ENCODE measurements at regions not wholly inside any gene's neighbourhood (a gene's known extent, or its start where the extent isn't known, plus 50 kb on each side); places are given as distances from the start of the nearest gene placed in this dataset.

DNA sequence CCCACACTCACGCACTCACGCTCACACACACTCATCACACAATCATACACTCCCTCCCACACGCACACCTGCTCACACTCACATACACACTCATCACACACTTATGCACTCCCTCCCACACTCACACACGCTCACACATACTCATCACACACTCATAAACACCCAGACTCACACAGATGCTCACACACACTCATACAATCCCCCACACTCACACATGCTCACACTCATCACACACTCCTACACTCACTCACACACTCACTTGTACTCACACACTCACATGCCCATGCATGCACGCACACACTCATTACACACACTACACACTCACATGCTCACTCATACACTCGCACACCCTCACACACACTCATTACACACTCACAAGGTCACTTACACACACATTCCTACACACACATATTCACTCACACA lies 131.1 kb upstream of the PDE10A start:
- H3K4me3 ChIP-seq: no peak overlapping the region
- no peaks in the 10 kb centered on the region for H3K9me3 ChIP-seq
- intact Hi-C loops (cut with DNase I; ENCODE audit: low total_unique reads) (no loop called here), in situ Hi-C loops (cut with MboI; ENCODE audit: low sequenced_read_pairs in 4 of 4) (no loop called here)
- no peak overlapping the region for H3K27ac ChIP-seq
- H3K4me1 ChIP-seq: no peaks in the 10 kb centered on the region
- ATAC-seq: no peak
- no peaks in the 10 kb centered on the region for H3K36me3 ChIP-seq
- TF ChIP-seq CTCF (IDR thresholded peaks at IDR 0.05 in 4 of 5, conservative IDR thresholded peaks at IDR 0.05 in 1 of 5): no peak
- no peak for TF ChIP-seq POLR2A (IDR thresholded peaks at IDR 0.05)
- DNase-seq: no peak
- H3K27me3 ChIP-seq: no peaks in the 10 kb centered on the region

GRCh38 chr6:165793287-165793825 lies 130.3 kb upstream of the PDE10A start:
- no peak for TF ChIP-seq POLR2A (IDR thresholded peaks at IDR 0.05)
- TF ChIP-seq CTCF (IDR thresholded peaks at IDR 0.05 in 4 of 5, conservative IDR thresholded peaks at IDR 0.05 in 1 of 5): no peak
- Histone ChIP-seq H3K36me3 (no peaks in the 10 kb centered on the region), H3K4me1 (no peaks in the 10 kb centered on the region), H3K27ac (no peak overlapping the region), H3K27me3 (no peaks in the 10 kb centered on the region), H3K9me3 (no peaks in the 10 kb centered on the region), H3K4me3 (no peak overlapping the region)
- in situ Hi-C loops (cut with MboI; ENCODE audit: low sequenced_read_pairs in 4 of 4) (no loop called here), intact Hi-C loops (cut with DNase I; ENCODE audit: low total_unique reads) (no loop called here)
- DNase-seq (no peak), ATAC-seq (no peak)

DNA sequence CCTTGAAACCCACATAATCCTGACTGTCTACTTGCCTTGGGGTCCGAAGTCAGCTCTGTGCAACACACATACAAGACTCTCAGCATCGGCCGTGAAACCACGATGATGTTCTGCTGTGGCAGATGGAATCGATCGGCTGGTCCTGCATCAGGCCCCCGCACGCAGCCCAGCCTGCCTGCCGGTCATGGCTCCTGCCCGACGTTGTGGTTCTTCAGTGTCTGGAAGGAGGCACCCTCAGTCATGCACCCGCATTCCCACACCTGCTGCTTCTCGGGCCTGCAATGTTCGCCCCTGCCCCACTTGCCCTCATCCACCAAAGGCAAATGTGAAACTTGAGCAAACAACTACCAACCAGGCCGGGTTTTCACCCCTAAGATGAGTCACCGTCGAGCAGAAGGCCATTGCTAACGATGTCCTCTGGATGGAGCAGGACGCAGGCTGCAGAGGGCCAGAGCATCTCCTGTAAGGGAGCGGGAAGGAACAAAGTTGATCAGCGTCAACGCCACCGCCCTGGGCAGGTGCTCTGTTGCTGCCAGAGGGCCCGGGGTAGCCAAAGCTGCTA lies 128.9 kb upstream of the PDE10A start:
- Histone ChIP-seq H3K4me1 (no peaks in the 10 kb centered on the region), H3K27me3 (no peaks in the 10 kb centered on the region), H3K4me3 (no peak overlapping the region), H3K27ac (no peak overlapping the region), H3K36me3 (no peaks in the 10 kb centered on the region), H3K9me3 (no peaks in the 10 kb centered on the region)
- no peak for TF ChIP-seq POLR2A (IDR thresholded peaks at IDR 0.05)
- no peak for TF ChIP-seq CTCF (IDR thresholded peaks at IDR 0.05 in 4 of 5, conservative IDR thresholded peaks at IDR 0.05 in 1 of 5)
- in situ Hi-C loops (cut with MboI; ENCODE audit: low sequenced_read_pairs in 4 of 4) (no loop called here), intact Hi-C loops (cut with DNase I; ENCODE audit: low total_unique reads) (no loop called here)
- ATAC-seq (no peak), DNase-seq (no peak)

GRCh38 chr6:165791306-165791705 lies 128.3 kb upstream of the PDE10A start:
- no peak overlapping the region for H3K27ac ChIP-seq
- intact Hi-C loops (cut with DNase I; ENCODE audit: low total_unique reads): no loop called here
- TF ChIP-seq CTCF (IDR thresholded peaks at IDR 0.05 in 4 of 5, conservative IDR thresholded peaks at IDR 0.05 in 1 of 5) (no peak), POLR2A (IDR thresholded peaks at IDR 0.05) (no peak)

DNA sequence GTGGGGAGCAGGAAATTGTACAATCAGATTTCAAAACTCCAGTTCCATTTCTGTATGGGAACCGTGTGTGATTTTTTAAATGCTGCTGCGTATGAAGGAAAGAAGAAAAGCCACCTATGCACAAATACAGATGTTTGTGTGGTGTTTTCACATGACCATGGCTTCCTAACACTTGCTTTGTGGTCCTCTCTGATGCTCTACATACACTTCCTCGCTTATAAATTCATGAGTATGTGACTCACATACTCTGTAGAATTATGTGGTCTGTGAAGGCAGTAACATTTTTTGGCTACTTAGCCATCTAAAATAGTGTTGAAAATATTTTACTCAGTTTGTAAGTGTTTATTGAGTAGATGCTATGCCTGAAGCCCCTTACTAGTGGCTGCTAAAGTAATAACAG lies 119.8 kb upstream of the PDE10A start:
- Histone ChIP-seq H3K27me3 (no peaks in the 10 kb centered on the region), H3K36me3 (no peaks in the 10 kb centered on the region), H3K9me3 (no peaks in the 10 kb centered on the region), H3K27ac (no peak overlapping the region), H3K4me3 (no peak overlapping the region), H3K4me1 (no peaks in the 10 kb centered on the region)
- TF ChIP-seq POLR2A (IDR thresholded peaks at IDR 0.05) (no peak), CTCF (IDR thresholded peaks at IDR 0.05 in 4 of 5, conservative IDR thresholded peaks at IDR 0.05 in 1 of 5) (no peak)
- intact Hi-C loops (cut with DNase I; ENCODE audit: low total_unique reads): no loop called here
- DNase-seq: no peak
- ATAC-seq: no peak
- in situ Hi-C loops (cut with MboI; ENCODE audit: low sequenced_read_pairs in 4 of 4): no loop called here

More at GRCh38 chr6:165791306-165791705, 128.3 kb upstream of the PDE10A start:
- ATAC-seq (no peak), DNase-seq (no peak)
- in situ Hi-C loops (cut with MboI; ENCODE audit: low sequenced_read_pairs in 4 of 4): no loop called here
- no peaks in the 10 kb centered on the region for H3K27me3 ChIP-seq
- H3K9me3 ChIP-seq: no peaks in the 10 kb centered on the region
- H3K4me1 ChIP-seq: no peaks in the 10 kb centered on the region
- H3K36me3 ChIP-seq: no peaks in the 10 kb centered on the region
- no peak overlapping the region for H3K4me3 ChIP-seq

All from gastrocnemius medialis (tissue), 4 donors.